Fibroblast of pulmonary artery (primary cell): ENCODE measurements at regions not wholly inside any gene's neighbourhood (a gene's known extent, or its start where the extent isn't known, plus 50 kb on each side); places are given as distances from the start of the nearest gene placed in this dataset.

Source experiments
- DNase-seq: peaks from one replicate; pipeline ENCODE4 v3.0.0-alpha.2; 2010; ENCODE audit warnings: low read depth
- H3K4me3 ChIP-seq: replicated peaks from 2 replicates; pipeline ENCODE4 v1.5.1; 2011; ENCODE audit warnings: low read depth, mild to moderate bottlenecking, control low read depth, low read length, moderate library complexity
- CTCF ChIP-seq: IDR thresholded peaks from 2 replicates; pipeline ENCODE4 v1.5.1; 2011; ENCODE audit warnings: mild to moderate bottlenecking, control low read depth, low read length, inconsistent platforms; ENCODE audit errors: missing control alignments

- no peak overlapping the region for H3K4me3 ChIP-seq
- DNase-seq: no peak
- no peak for TF ChIP-seq CTCF
Measured at GRCh38 chr13:70612881-70613280, 504.6 kb upstream of the KLHL1 start.

GRCh38 chr13:70604448-70604847 is 496.2 kb upstream of the KLHL1 start:
- H3K4me3 ChIP-seq: no peak overlapping the region
- TF ChIP-seq CTCF: no peak
- no peak for DNase-seq

GRCh38 chr13:70593716-70594115 is 485.5 kb upstream of the KLHL1 start:
- no peak for DNase-seq
- H3K4me3 ChIP-seq: no peak overlapping the region
- TF ChIP-seq CTCF: no peak

GRCh38 chr13:70585109-70585508 is 476.9 kb upstream of the KLHL1 start:
- no peak overlapping the region for H3K4me3 ChIP-seq
- no peak for TF ChIP-seq CTCF

GRCh38 chr13:70580825-70581224 is 472.6 kb upstream of the KLHL1 start:
- DNase-seq: no peak
- H3K4me3 ChIP-seq: no peak overlapping the region

More at GRCh38 chr13:70585109-70585508, 476.9 kb upstream of the KLHL1 start:
- DNase-seq: no peak

GRCh38 chr13:70579941-70580340 is 471.7 kb upstream of the KLHL1 start:
- DNase-seq: no peak
- H3K4me3 ChIP-seq: no peak overlapping the region
- TF ChIP-seq CTCF: no peak

More at GRCh38 chr13:70580825-70581224, 472.6 kb upstream of the KLHL1 start:
- no peak for TF ChIP-seq CTCF

- no peak for TF ChIP-seq CTCF
- no peak overlapping the region for H3K4me3 ChIP-seq
- no peak for DNase-seq
Measured at GRCh38 chr13:70571221-70571620, 463.0 kb upstream of the KLHL1 start.
